M059J (cell line): ENCODE measurements at regions not wholly inside any gene's neighbourhood (a gene's known extent, or its start where the extent isn't known, plus 50 kb on each side); places are given as distances from the start of the nearest gene placed in this dataset.

Source experiments
- DNase-seq: peaks from one replicate; pipeline ENCODE4 v3.0.0-alpha.2; 2012; ENCODE audit warnings: low read depth

DNA sequence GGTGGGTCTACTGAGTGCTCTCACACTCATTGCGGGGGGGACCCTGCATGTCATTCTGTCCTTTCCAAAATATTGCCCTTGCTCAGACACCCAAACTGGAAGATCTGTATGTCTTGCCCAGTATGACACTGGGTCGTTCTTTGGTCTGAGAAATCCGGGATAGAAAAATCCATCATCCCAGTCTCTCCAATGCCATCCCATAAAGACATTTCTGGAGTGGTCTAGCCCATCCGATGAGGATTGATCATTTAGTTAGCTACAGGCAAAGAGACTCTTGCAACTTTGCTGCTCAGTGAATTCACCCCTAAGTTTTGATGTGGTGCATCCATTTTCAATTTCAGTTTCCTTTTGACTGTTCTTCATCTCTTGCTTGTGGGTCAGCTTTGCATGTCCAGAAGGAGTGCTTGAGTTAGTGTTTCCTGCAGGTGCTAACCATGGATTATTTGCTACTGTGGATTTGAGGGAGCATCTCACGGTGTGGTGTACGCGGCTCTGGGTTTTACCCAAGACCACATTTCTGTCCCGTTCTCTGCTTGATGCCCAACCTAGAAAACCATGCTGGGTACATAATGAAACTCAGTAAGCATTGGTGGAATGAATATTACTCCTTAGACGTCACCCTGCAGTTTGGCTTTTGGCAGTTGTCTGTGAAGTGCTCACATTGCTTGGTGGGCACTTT, 247.0 kb upstream of the MKI67 start:
- DNase-seq: no peak

DNA sequence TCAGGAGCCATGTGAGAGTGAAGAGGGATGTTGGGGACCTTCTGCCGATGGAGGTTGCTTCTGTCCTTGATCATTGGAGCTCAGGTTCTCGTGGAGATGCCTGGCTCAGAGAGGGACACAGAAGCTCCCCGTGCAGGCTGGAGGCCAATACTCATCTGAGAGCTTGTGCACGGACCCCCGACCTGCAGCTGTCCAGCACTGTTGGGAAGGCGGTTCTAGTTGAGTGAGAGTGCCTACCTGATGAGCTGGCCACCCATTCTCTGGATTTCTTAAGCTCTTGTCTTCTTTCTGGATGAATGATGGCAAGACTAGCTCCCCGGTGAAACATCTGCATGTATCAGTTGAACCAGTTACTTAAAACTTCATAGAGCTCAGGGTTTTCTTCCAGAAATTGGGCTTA, 247.6 kb upstream of the MKI67 start:
- DNase-seq: no peak

DNA sequence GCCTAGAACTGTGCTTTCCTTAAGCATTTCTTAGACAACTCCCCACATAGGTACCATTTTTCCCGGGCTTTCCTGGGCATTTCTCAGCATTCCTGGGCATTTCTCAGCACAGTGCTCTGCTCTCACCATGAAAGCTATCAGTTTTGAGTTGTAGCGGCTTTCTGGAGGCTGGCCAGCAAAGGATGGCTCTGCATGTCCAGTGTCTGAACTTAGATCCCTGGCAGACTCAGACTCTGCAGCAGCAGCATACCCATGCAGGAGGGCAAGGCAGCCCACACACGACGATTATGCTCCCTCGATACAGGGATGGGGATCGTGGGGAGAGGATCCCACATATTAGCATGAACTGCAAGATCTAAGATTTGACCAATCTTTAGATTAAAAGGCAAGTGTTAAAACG, 248.9 kb upstream of the MKI67 start:
- DNase-seq: no peak

DNA sequence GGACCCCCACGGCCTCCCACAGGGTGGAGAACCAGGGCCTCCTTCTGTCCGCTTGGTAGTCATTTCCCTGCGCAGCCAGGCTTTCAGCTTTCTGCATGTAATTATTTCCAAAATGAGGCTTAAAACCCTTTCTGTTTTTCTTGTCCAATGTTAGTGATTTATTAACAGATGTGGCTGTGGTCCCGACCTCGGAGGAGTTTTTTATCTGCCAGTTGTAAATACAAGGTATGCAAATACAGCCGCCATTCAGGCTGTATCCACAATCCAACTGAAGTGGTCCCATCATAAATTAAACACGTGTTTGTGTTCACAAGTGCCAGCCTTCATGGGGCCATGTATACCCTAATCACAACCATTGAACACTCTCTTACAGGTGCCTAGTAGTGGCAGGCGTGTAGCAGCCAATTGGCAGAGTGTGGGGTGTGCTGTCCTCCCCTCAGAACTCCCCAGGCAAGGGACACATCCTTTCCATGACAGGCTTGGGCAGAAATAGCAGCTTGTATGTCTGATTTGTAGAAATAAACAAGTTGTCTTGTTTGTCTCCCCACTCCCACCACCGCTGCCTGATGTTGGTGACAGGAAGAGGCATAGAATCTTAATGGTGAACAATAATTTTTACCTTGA, 251.3 kb upstream of the MKI67 start:
- no peak for DNase-seq

DNA sequence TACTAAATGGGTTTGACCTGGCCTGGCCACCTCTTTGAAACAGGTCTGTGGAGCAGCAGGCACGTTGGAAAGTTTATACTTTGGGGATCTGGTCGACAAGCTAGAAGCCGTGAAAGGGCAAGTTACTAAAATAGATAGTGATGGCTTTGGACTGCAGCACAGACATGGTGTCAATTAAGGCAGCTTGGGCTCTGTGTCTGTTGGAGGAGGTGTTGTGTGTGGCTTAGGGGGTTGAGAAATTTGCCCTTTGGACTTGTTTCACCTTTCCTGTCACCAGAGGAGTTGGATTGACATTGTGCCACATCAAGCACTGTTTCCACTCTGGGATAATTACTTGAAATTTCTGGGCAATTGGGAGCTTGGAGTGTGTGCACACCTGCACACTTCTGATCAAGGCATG, 251.8 kb upstream of the MKI67 start:
- no peak for DNase-seq

DNA sequence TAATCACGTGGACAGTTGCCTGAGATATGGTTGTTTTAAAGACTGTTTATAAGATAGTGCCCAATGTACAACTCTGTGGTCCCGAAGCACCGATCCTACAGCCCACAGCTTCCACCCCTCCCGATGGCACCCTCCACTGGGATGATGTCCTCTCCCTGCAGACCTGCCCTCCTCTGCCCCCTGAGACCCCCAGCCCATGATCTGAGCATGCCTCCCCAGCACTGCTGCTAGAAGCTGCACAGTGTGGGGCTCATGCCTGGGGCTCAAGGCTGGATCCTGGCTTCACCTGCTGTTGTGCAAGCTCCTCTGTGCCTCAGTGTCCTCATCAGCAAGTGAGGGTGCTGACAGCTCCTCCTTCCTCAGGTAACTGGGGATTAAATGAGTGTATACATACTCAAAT, 254.7 kb upstream of the MKI67 start:
- DNase-seq: no peak

DNA sequence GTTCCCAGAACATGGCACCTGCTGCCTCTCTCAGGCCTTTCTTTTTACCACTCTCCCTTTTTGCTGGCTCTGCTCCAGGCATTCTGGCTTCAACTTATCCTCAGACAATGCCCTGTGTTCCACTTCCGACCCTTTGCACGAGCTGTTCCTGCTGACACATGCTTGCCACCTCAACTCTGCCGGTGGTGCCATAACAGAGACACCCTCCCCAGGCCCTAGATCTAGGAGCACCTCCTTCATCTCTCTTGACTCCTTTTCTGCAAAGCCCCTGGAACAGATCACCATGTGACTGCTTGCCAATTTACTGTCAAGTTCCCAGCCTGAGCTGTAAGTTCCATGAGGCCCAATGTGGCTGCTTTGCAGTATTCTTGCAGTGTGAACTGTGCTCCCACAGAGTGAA, 256.0 kb upstream of the MKI67 start:
- DNase-seq: no peak

DNA sequence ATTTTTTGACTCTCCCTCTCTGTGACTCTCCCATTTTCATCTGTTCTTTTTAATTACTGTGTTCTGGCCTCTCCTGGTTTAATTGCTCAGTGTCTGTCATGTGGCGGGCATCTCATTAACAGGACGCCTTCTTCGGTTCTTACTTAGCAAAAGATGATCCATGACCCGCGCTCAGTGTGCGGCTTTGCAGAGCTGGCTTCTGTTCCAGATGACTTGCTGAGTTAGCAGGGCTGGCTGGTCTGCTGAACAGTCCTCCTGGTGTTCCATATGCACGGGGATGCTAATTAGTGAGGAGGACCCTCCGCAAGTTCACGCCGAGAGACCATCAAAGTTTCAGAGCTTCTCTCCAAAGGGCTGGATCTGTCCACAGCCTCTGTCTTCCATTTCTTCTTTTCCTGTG, 258.6 kb upstream of the MKI67 start:
- DNase-seq: no peak

DNA sequence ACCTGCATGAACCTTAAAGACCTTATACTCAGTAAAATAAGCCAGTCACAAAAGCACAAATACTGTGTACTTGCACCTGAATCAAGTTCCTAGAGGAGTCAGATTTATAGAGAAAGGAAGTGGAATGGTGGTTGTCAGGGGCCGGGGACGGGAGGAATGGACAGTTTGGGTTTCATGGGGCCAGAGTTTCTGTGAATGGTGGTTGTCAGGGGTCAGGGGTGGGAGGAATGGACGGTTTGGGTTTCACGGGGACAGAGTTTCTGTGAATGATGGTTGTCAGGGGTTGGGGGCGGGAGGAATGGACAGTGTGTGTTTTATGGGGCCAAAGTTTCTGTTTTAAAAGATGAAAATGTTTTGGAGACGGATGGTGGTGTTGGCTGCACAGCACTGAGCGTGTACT, 260.0 kb upstream of the MKI67 start:
- no peak for DNase-seq

DNA sequence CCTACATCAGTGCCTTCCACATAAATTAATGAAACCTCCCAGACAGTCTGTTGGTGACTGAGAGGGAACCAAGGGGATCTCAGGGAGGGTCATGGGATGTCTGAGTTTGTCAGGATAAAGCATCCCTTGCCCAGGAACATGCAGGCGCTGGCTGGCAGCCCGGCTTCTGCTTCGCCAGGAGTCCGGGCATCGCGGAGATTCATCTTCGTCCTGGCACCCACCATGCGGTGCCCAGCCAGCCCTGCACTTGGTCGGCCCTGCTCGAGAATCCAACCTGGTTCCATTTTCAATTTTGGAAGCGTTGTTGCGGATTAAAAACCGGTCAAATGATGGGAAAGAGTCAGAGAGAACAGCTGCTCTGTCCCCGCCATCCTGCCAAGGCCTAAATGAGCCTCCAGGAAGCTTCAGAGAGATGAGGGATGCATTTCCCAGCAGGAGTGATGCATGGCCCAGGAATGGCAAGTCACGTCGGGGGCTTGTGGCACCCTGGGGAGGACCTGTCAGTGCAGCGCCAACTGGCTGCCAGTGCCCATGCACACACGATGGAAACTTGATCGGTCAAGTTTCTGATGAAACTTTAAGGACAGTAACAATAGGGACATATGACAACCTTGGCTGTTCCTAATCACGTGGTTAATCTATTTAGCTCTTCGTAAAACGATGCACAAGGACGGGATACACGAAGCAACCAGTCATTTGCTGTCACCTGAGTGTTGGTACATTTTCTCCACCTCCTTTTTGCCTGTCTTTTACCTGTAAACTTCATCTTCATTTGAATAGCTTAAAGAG, 260.8 kb upstream of the MKI67 start:
- DNase-seq: no peak

DNA sequence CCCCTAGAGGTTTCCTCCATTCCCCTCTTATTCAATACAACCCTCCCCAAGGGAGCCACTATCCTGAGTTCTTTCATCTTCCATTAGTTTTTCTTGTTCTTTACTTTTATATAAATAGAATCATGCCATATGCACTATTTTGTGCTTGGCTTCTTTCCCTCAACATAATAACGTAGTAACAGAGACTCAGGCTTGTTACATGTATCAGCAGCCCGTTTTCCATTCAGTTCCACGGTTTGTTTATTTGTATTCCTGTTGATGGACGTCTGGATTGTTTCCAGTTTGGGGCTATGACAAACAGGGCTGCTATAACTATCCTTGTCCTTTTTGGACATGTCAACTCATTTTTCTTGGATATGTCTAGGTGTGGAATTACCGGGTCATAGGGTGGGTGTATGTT, 264.4 kb upstream of the MKI67 start:
- DNase-seq: no peak

DNA sequence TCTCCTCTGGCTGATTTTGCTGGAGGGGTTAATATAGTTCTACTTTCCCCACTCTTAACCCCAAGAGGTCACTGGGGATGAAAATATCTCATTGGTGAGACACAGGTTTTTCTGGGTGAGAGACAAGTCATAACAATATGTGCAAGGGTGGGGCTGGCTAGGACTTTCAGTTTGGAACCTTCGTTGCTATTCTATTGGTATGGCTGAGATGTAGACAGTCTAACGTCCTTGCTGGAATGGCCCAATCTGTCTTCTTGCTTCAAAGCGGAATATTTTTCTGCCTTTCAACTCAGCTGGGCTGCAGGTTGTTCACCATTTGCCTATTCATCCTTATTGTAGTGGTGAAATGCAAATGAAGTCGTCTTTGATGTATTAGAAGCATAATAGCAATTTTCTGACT, 267.3 kb upstream of the MKI67 start:
- no peak for DNase-seq

DNA sequence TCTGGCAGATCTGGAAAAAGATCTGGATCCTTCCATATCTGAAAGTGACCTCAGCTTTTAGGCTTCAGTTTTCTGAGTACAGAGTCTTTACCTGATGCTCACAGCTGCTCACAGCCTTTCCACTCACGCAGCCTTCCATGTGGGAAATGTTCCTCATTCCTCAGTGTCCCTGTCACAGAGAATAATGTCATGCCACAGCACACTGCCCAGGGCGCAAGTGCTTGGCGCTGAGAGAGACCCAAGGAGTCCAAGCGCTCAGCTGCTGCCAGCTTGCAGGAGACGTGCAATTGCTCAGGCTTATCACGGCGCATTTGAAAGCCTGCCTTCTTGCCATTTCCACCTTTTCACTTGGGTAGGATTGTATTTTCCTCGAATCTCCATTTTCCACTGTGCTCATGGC, 271.9 kb upstream of the MKI67 start:
- DNase-seq: no peak

DNA sequence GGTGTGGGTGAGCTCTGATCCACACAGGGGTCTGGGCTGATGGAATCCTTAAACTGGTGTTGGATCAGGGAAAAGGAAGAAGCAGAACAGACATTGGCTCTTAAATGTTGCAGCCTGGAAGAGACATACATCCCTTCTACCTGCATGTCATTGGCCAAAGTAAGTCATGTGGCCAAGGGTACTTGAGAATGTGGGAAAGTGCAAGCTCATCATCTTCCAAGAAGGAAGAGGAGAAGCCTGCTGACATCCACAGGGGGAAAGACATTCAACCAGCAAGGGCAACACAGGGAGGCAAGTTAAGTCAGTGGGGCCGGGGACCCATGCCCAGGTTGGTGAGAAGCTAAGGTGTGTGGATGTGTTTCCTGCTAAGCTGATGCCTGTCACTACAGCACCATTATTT, 272.8 kb upstream of the MKI67 start:
- DNase-seq: no peak

DNA sequence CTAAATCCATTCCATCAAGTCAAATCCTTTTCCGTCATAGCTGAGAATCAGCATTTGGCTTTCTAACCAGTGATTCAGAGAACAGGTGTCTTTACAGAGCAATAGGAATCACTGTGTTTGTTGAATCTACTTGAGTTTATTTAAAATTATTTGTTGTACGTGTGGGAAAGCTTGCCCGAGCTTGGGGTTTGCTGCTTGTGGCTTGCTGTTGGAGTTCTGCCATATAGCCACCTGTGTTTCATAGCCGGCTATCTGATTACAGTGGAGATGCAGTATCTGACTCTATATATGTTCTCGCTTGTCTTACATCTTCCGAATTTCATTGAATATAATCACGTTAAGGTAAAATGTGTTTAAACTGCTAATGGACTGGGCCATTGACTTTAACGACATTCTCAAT, 274.3 kb upstream of the MKI67 start:
- no peak for DNase-seq

DNA sequence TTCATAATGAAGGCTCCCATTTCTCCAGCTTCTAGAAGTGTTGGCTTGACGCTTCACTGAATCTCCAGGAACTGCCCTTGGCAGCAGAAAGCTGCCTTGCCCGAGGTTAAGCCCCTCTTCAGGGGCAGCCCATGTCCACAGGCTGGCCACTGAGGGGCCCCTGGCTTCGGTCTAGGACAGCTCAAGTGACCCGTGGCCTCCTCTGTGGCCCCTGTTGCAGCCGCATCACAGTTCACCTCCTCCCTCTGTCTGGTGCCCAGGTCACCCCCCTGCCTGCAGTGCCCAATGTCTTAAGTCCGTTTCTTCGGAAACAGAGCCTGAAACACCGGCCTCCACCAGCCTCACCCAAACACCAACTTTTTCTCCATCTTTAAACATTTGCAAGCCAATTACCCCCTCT, 279.2 kb upstream of the MKI67 start:
- no peak for DNase-seq

DNA sequence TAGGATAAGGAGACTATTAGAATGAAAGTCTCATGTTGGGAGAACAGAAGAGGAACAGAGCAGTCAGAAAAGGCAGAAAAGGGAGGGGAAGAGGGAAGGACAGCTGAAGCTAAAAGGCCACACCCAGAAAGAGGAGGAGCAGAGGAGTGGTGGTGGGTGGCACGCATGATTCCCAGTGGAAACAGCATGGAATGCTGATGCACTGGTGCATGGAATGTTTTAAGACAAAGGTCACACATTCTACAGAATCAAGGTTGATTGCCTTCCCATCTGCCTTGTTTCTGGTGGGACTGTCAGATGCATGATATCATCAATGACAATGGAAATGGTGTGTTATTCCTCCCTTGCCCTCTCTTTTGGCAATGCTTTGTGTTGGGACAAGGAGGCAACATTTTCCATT, 285.4 kb upstream of the MKI67 start:
- no peak for DNase-seq

DNA sequence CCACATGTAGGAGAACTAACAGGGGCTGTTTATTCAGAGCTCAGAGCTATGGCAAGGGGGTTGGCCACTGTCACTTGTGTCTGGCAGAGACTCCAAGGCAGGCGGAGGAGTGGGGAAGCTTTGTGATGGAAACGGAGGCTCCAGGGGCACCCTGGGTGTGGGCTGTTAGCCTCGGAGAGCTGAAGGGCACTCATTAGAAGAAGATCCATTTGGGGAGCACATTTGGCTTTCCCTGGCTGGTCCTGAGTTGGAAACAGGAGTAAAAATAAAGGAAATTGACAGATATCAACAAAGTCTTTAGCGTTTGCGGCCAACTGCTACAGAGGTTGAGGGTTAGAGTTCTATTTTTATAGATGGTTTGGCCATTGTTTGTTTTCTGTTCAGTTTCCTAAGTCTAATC, 288.3 kb upstream of the MKI67 start:
- DNase-seq: no peak

DNA sequence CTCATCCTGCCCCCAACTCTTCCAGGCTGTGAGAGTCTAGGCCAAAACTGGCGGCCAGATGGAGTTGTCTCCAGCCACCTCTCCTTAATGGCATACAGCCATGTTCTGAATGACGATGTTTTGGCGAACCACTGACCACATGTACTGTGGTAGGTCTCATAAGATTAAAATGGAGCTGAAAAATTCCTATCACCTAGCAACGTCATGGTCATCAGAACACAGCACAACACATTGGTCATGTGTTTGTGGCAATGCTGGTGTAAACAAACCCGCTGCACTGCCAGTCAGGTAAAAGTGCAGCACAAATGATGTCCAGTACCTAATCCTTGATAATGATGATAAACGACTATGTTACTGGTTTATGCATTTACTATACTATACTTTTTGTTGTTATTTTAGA, 290.0 kb upstream of the MKI67 start:
- DNase-seq: peak; percentile 1

DNA sequence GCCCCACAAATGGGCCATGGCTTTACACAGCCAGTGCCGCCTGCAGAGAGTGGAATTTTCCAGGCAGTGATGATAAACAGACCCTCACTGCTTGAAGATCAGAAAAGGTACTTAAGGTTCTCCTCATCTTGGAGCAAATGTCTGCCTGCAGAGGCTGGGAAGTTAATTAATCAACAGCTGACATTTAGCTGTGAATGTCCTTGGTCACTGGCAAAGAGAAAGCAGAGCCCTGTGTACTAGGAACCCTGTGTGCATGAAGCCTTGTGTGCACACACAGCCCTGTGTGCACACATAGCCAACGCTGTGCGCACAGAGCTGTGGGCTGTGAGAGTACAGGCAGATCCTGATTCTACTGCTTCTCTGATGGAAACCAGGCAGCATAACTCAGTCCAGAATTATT, 291.6 kb upstream of the MKI67 start:
- no peak for DNase-seq

DNA sequence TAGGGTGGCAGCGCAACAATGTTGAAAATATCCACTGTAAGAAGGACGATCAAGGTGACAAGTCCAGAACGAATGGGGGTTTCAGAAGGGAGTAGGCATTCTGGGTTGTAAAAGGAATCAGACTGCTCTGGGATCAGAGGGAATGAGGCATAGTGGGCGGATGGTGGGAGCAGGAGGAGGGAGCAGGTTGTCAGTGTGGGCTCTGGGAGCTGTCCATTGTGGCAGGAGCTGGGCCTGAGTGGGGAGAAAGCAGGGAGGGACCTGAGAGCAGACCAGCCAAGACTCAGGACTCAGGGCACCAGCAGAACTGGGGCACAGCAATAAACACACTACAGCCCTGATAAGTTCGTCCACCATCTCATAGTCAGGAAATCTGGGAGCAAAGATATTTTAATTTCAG, 292.6 kb upstream of the MKI67 start:
- no peak for DNase-seq

DNA sequence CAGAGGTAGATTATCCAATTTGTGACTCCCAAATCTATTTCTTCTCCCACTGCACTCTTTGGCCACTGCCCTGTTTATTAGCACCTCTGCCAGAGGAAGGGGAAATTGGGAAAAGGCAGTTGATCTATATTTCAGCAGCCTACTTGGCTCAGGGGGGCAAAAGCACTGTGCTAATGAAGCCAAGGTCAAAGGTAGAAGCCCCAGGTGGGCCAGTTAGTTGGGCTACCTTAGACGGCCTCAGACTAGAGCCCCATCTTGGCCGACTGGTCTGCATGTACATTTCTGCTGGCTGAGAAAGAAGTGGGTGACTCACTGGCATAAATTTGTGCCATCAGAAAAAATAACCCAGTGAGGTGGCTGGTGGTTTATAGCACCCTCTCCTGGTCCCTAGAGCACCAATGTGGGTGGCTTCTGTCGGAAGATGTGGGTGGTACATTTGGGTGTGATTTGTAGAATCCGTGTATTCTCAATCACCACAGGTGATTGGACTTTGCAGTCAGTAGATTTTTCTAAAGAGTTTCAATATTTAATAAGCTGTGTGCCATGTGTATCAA, 293.3 kb upstream of the MKI67 start:
- DNase-seq: no peak

DNA sequence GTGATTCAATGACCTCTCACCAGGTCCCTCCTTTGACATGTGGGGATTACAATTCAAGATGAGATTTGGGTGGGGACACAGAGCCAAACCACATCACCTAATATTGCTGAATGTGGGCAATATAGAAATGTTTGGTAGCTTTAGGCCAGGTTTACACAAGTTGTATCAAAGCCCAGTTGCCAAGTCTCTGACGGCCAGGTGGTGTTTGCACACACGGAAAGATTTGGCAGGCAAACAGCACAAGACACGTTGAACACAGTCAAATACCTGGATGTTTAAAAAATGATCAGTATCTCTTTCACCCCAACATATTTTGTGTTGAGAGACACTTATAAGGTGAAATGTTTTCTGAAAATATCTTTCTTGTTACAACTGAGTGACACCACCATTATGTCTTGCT, 294.4 kb upstream of the MKI67 start:
- DNase-seq: no peak
